HG02588 (cell line): ENCODE measurements at regions not wholly inside any gene's neighbourhood (a gene's known extent, or its start where the extent isn't known, plus 50 kb on each side); places are given as distances from the start of the nearest gene placed in this dataset.
"Not testable (repeated sequence)": the region's sequence is repeated elsewhere in the genome, so short reads cannot be mapped to it uniquely, and the experiment has no call there.

Source experiments
- ATAC-seq: cut with Tn5 transposase; IDR thresholded peaks from one replicate; pipeline ENCODE4 v1.9.1; 2021; ENCODE audit warnings: mild to moderate bottlenecking, moderate library complexity; ENCODE audit not compliant: unreplicated experiment

DNA sequence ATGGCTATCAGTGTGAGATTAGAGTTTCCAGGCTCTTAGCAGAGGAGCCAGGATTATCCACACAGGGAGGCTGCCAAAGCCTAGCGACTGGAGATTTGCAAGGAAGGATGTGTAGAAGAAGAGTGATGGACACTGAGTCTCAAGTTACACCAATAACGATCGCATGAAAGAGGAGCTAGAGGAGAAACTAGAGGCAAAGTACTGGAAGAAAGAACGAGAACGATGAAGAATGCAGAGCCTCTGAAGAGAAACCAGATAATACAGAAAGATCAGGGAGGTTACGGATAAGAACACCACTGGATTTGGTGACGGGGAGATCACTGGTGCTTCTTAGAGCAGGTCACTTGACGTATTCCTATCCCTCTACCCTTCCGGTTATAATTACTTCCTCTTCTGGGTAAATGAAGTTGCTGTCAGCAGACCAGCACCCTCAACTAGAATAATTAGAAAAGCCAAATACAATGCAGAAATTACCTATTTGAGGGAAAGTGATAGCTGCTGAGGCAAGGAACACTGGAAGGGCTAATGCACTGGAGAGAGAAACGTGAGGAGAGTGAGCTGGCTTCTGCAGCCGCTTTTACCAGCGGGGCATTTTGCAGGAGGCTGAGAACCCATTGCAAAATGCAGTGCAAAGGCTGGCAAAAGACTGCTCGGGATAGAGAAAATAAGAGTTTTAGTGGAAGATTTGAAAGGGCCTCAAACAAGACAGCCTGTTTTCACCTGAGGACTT is 93.1 kb upstream of the HIF1A start:
- ATAC-seq = no peak

DNA sequence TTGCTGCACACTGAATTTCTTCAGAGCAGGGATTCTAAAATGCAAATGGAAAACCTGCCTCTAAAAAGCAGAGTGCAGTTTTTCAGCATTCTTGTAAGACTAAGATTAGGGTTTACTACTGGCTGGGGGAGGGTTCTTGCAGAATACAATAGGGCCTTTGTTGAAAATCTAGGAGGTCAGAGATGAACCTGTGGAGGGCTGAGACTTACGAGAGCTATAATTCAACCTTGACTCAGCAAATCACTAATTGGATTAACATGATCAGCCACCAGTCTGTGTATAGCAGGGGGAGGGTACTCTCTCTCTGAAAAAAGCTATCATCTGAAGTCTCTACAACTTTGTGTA is 92.6 kb upstream of the HIF1A start:
- no peak for ATAC-seq

DNA sequence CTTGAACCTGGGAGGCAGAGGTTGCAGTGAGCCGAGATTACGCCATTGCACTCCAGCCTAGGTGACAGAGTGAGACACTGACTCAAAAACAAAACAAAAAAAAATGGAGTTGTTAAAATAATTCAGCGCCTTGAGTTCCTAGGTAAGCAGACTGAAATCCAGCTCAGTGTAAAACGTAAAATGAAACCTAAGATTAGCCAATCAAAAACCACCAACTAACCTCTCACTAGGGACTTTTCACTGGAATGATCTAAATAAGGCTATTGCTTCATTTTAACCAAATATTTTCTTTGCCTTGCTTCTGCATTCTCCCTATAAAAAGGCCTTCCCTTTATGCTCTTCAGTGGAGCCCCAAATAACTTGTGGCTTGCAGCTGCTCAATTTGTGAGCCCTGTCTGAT is 91.6 kb upstream of the HIF1A start:
- no peak for ATAC-seq

DNA sequence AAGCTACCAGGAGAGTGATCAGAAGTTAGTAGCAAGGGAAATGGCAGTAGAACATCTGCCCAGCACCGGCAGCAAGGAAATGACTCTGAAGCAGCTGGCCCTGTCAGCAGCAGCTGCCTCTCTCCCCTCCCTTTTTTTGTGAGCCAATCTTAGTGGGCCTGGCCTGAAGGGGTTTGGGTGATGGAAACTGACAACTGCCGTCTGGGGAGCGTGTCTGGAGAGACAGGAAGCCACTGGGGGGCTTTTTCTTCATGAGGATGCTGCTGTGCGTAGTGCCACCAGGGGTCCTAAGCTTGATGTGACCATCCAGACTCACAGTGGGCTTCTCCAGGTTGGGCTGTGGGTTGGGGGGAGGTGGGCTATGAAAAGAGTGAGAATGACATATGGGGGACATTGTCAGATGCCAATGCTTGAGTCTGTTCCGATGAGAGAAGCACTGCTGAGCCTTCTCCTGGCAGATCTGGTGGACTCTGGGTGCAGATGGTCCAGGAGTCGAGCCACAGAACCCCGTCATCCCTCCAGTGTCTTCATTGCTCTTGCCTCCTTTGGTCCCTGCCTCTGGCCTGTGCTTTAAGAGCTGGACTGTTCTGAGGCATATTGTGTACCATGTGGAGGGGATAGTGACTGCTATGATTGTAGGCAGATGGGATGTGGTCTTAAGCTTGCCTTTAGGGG is 87.6 kb upstream of the HIF1A start:
- ATAC-seq = no peak

DNA sequence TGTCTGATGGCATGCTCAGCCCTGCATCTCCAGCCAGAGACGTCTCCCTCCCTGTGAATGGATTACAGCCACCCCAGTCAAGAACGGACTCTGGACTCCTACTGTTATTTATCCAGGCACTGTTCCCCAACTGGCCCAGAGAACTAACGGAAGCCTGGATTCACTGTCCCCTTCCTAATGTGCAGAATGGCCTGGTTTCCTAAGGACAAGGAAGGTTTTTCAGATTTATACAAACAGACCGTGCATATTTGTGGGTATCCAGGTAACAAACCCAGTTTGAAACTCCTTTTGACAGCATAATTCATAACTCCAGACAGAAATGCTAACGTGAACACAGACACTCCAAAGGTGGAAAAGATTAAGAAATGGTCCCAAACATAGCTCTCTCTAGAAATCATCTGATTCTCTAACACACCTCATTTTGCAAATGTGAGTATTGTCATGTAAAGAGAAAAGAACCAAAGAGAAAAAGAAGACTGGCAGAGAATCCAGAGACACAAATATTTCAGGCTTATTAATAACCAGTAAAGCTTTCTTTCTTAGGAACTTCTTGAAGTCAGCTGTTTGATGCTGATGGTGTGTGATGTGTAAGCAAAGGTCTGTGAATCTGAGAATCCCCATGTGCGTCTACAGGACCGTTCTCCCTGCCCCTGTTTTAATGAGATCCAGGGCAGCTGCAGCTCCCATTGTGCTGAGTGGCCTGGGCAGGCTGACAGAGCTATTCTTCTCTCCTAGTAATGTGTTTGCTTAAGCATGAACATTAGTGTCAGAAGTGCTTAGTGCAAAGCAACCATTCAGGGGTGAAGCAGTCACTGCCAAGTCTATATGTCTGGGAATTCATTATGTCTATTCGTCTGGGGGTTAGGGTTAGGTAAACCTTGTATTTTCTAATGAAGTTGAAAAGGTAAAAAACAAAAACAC is 86.8 kb upstream of the HIF1A start:
- no peak for ATAC-seq

DNA sequence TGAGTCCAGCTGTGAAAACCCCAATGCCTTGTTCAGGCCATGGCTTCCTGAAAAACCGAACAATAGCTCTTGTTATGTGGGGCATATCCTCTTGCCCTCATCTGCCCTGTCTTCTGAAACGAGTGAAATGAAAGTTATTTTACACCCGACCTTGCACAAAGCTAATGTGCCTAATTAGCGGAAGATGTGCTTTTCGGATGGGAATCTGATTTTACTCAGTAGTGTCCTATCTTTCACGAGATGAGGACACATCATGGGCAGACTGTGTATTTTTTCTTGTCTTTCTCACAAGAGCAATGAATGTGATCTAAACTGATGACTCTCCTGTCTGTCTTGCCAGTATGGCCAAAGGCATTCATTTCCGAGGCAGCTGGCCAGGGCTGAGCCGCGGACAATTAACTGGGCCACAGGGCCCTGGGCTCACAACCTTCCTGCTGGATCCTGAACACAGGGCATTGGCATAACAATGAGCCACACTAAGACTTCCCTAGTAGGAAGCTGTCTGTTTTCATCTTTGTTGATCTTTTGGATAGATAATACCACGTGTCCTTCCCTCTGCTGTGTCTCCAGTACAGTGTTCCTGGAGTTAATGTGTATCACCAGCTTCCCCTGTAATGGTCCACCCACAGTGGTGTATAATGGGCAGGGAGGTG is 86.0 kb upstream of the HIF1A start:
- ATAC-seq = no peak

DNA sequence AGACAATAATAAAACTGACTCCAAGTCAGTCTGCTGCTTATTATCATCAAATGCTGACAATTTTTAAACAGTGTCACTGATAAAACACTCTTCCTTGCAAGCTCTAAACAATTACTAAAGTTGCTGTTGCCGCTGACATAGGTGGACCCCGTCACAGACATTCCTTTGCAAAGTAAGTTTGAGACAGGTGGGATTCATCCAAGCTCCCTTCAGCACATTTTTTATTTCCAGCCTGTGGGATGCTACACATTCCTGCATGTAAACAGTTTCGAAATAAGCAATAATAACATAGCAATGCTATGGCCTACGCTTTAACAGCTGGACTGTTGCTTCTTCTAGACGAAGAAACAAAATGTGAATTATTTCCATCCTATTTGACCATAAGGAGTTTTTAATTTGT is 85.4 kb upstream of the HIF1A start:
- no peak for ATAC-seq

DNA sequence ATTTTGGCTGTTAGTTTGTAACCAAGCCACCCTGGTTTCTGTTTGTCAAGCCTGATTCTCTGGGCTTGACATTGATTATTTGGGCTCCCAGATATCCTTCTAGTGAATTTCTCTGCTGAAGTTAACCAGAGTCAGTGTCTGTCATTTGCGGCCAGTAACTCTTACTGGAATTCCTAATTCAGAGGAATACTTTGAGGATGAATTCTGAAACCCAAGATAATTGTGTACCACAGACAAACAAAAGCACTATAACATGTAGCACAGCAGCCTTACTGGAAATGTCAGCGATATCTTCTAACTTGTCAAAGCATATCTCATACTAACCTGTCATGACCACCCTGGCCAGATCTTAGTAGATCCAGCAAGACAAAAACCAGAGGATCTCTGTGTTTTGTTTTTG is 84.4 kb upstream of the HIF1A start:
- ATAC-seq = no peak

DNA sequence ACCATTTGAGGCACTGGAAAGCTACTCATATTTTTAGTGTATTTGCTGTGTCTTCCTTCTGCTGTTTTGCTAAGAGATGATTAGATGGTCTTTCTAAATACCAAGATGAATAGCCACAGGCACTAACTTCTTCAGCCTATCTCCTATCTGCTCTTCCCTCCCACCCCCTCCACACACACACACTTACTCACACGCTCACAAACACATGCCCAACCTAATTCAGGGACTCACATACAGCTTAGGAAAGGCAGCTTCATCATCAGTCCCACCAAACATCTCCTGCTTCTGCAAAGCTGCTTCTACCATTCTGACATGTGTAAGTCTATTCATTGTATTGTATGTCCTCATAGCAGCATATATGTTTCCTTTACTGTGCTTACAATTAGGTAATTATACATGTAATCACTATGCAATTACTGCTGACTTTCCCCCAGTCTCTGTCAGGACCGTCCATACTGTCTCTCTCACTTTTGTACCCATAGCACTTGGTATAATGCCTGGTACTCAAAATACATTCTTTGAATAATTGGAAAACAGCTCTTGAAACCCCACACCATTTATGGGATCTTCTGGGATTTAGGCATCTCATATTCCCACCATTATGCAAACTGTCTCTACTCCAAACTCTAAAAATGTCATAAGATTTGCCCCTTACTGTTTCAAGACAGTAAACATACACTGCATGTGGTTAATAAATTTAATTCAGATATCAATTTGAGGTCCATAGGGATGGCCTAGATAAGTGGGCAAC is 83.3 kb upstream of the HIF1A start:
- no peak for ATAC-seq

DNA sequence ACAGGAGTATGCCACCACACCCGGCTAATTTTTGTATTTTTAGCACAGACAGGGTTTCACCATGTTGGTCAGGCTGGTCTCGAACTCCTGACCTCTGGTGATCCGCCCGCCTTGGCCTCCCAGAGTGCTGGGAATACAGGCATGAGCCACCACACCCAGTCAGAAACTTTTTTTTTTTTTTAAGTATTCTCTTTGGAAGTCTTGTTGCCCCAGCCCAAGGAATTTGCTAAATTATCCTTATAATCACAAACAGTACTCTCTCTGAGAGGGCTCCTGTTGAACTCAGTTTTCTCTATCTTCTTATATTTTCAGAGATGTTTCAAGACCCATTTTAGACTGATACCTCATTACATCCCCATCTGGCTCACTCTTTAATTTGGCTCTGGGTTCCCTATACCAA is 82.3 kb upstream of the HIF1A start:
- ATAC-seq = not testable (repeated sequence)

DNA sequence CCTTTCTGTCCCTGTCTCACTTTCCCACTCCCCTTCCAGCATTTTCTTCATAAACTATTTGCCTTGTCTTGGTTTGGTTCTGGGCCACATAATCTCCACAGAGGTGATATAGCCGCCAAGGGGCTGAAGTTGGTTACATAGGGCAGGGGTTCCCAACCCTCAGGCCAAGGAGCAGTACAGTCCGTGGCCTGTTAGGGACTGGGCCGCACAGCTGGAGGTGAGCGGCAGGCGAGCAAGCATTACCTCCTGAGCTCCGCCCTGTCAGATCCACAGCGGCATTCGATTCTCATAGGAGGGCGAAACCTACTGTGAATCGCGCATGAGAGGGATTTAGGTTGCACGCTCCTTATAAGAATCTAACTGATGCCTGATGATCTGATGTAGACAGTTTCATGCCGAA is 80.6 kb upstream of the HIF1A start:
- ATAC-seq = no peak

DNA sequence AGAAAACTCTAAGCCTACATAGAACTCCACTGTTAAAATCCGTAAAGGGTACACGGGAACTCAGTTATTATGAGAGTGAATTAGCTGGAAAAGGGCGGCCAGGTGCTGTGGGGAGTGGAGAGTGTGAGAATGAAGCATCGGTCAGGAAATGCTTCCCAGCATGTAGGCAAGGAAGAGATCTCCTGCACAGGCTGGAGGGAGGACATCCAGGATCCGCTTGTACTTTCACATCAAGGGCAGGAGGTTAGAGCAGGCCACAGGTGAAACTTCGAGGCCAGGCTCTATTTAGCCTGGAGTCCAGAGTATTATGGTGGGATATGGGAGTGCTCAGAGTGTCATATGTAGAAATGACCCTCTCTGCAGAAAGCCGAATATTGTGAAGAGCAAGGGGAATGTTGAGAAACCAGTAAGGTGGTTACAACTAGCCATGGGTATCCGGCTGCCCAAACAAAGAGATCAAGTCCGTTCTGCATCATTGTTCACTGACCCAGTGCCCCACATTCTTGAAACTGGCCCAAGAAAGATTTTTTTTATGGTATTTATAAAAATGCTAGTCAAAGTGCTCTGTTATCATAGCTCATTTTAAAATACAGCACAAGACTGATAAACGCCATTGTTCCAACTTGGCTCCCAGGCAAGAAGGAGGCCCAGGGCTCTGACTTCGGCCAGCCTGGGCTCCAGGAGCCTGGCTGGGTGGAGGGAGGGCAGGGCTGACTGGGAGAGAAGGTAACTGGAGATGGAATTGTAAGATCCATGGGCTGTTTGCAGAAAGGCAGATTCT is 79.4 kb upstream of the HIF1A start:
- ATAC-seq = no peak

DNA sequence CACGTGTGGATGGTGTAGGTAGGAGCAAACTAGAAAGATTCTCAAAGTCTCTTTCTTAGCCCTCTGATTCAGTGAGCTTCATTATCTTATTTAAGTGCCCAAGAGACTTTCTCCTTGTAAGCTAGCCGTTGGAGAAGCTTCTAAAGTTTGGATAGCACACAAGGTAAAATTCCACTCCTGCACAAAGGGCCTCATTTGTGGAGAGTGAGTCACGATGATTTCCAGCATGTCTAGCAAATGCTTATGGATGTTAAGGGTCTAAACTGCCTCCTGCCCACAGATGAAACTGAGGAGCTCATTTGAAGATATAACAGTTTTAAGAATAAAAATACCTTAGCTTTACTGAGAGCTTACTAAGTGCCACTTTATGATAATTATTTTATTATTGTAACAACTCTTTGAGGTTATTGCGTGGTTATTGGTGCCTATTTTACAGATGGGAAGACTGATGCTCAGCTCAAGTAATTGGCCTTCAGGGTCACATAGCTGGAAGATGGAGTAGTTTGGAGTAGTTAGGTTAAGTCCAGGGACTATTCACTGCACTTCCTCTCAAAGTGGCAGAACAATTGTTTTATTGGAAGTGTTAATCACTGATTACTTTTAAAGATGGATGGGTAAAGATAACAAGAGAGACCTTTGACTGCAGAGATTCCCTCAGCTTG is 78.7 kb upstream of the HIF1A start:
- no peak for ATAC-seq

DNA sequence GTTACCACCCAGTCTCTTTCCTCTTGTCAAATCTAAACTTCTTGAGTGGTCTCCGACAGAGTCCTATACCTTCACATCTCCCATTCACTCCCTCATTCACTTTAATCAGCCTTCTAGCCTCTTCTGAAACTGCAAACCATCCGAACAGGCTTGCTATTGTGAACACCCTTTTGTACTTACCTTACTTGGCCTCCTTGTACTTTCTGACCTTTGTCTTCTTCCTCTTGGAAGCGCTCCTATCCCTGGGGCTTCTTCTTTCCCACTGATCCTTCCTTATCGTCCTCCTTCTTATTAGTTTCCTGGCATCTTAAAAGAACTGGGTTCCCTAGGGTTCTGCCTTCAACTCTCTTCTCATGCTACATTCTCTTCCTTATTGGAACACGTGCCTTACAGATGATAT is 76.9 kb upstream of the HIF1A start:
- no peak for ATAC-seq

DNA sequence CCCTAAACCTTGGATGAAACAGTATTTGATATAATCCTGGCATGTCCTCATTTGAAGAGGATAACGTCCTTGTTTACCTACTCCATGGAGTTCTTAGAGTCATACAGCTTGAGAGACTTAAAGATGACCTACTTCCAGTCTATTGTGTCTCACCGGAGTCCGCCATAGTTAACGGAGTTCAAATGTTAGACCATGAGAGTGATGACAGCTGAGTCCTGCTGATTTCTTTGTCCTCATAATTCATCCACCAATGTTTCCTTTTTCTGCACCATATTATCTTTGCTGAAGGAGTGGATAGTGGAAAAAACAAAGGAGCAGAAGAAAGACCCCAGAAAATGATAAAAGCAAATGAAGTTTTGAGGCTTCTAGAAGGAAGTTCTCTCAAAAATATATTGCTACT is 75.8 kb upstream of the HIF1A start:
- no peak for ATAC-seq

DNA sequence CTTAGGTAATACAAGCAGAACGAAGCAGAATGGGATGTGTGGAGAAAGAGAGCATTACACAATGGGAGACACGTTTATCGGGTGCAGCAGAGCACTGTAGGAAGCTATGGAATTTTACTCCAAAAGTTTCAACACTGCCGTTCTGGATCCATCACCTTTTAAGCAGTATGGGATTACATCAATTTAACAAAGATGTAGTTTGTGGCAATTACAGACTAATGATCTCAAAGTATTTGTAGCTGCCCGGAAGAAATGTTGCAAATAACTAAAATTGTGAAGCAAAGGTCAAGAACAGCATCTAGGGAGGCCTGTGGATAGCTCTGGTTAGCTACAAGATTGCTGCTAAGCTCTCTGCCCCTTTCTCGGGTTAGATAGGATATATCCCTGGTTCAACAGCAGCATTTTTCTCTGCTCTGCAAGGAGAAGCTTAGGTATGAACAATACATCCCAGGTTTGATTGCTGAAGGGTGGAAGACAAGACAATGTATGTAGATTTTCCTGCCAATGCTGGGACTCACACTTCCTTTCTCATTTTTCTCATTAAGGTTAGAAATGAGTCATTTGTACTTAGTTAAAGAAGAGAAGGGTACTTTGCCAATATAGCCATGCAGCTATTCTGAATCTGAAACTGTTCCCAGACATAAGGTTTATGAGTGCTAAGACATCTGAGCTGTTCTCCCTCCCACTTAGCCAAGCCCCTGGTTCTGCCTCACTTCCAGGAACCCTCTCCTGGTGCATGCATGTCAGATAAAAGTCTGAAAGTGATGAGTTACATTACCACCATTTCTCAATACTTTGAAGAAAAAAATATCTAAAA is 75.0 kb upstream of the HIF1A start:
- ATAC-seq = peak; percentile 58

DNA sequence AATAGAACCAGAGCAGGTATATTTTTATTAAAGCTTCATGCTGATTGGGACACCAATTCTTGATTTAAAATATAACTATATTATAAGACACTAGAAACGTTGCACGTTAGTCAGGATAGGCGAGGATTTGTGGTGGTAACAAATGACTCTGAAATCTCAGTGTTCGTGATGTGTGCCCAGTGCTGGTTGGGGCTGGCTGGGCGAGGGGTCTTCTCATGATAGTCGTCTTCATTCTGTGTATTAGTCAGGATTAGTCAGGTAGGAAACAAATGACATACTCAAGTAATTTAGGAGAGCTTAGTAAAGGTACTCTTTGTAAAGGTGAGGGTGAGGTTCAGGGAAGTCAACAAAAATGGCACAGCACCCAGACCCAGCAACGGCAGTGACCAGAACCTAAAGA is 73.9 kb upstream of the HIF1A start:
- ATAC-seq = no peak

DNA sequence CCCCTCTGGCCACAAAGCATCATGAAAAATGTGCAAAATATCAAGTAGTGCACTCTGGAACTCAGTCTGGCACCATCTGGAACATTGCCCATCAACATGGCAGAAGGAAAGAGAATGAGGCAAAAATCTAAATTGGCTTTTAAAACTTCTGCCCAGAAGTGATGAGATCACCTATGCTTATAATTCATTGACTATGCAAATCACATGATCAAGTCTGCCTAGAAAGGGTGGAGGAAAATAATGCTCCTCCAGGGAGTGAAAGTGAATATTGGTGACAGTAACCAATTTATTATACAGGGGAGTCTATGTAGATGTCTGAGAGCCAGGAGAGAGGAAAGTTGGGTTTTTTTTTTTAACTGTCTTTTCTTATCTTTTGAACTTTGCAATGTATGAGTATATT is 73.3 kb upstream of the HIF1A start:
- no peak for ATAC-seq

DNA sequence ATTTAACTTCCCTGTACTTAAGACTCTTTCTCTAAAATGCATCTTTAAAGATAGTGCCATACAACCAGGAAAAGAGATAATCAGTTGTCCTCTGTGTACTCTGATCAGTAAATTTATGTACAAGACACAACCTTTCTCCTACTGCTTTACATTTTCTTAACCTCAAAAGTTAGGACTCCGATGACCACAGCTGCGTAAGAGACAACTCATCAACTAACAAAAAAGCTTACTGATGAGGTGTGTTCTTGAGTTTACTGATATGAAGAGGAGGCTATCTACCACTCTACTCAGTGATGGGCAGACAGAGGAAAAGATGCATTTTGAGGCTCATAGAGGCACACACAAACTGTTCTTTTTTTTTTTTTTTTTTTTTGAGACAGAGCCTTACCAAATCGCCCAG is 71.4 kb upstream of the HIF1A start:
- ATAC-seq = no peak
